ENCODE measurements at regions not wholly inside any gene's neighbourhood (a gene's known extent, or its start where the extent isn't known, plus 50 kb on each side); places are given as distances from the start of the nearest gene placed in this dataset.
"Not testable (repeated sequence)": the region's sequence is repeated elsewhere in the genome, so short reads cannot be mapped to it uniquely, and the experiment has no call there.

DNA sequence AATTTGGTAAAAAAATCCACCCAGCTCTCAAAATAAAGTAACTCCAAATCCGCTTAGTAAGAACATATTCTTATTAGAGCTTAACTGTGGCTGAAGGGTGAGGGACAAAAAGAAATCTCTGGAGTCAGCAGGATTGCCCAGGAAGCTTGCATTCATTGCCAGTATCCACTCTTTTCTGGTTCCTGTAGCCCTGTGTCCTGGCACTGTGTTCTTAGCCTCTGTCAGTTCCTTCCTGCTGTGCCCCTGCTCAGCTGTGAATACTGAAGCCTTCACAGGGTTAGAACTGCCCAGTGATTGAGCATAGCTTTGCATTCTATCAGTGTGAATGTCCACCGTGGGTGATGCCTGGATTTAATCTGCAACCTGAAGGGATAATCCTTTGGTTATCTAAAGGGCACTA lies 266.9 kb upstream of the PELI2 start:
- no peak for DNase-seq
- no peak overlapping the region for H3K4me3 Mint-ChIP-seq (ENCODE audit: unreplicated experiment)

GRCh38 chr14:55851961-55852360 lies 266.2 kb upstream of the PELI2 start:
- Mint-ChIP-seq H3K4me1 (ENCODE audit: low read depth, unreplicated experiment) (no peaks in the 10 kb centered on the region), H3K9me3 (ENCODE audit: unreplicated experiment) (no peaks in the 10 kb centered on the region), H3K27me3 (ENCODE audit: unreplicated experiment) (no peaks in the 10 kb centered on the region), H3K4me3 (ENCODE audit: unreplicated experiment) (no peak overlapping the region), H3K36me3 (ENCODE audit: unreplicated experiment) (no peaks in the 10 kb centered on the region), H3K27ac (ENCODE audit: unreplicated experiment) (no peak overlapping the region)
- no peak for DNase-seq
- TF ChIP-seq CTCF (IDR thresholded peaks at IDR 0.05; ENCODE audit: partially characterized antibody, unreplicated experiment) = no peak

More for the DNA sequence above, 266.9 kb upstream of the PELI2 start:
- H3K9me3 Mint-ChIP-seq (ENCODE audit: unreplicated experiment) = no peaks in the 10 kb centered on the region
- no peaks in the 10 kb centered on the region for H3K4me1 Mint-ChIP-seq (ENCODE audit: low read depth, unreplicated experiment)
- TF ChIP-seq CTCF (IDR thresholded peaks at IDR 0.05; ENCODE audit: partially characterized antibody, unreplicated experiment) = no peak
- no peaks in the 10 kb centered on the region for H3K36me3 Mint-ChIP-seq (ENCODE audit: unreplicated experiment)
- no peak overlapping the region for H3K27ac Mint-ChIP-seq (ENCODE audit: unreplicated experiment)
- H3K27me3 Mint-ChIP-seq (ENCODE audit: unreplicated experiment) = no peaks in the 10 kb centered on the region

DNA sequence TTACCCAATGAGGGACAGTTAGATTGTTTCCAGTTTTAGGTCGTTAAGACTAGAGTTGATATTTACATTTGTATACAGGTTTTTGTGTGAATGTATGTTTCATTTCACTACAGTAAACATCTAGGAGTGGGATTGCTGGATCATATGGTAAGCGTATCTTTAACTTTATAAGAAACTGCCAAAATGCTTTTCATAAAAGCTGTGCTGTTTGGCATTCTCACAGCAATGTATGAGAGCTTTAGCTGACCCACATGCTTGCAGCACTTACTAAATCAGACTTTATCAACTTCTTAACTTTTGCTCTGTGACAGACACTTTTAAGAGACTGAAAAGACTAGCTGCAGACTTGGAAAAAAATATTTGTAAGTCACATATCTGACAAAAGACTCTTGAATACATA lies 262.5 kb upstream of the PELI2 start:
- Mint-ChIP-seq H3K27ac (ENCODE audit: unreplicated experiment) (no peak overlapping the region), H3K27me3 (ENCODE audit: unreplicated experiment) (no peaks in the 10 kb centered on the region), H3K4me1 (ENCODE audit: low read depth, unreplicated experiment) (no peaks in the 10 kb centered on the region), H3K36me3 (ENCODE audit: unreplicated experiment) (peaks cover 11% of the 10 kb centered on the region), H3K9me3 (ENCODE audit: unreplicated experiment) (peaks cover 6% of the 10 kb centered on the region), H3K4me3 (ENCODE audit: unreplicated experiment) (no peak overlapping the region)
- TF ChIP-seq CTCF (IDR thresholded peaks at IDR 0.05; ENCODE audit: partially characterized antibody, unreplicated experiment) = no peak
- no peak for DNase-seq

GRCh38 chr14:55858604-55859003 lies 259.6 kb upstream of the PELI2 start:
- H3K27me3 Mint-ChIP-seq (ENCODE audit: unreplicated experiment) = peaks cover under 1% of the 10 kb centered on the region
- H3K36me3 Mint-ChIP-seq (ENCODE audit: unreplicated experiment) = peaks cover 27% of the 10 kb centered on the region
- TF ChIP-seq CTCF (IDR thresholded peaks at IDR 0.05; ENCODE audit: partially characterized antibody, unreplicated experiment) = no peak
- peaks cover 13% of the 10 kb centered on the region for H3K9me3 Mint-ChIP-seq (ENCODE audit: unreplicated experiment)
- H3K4me1 Mint-ChIP-seq (ENCODE audit: low read depth, unreplicated experiment) = no peaks in the 10 kb centered on the region
- no peak overlapping the region for H3K4me3 Mint-ChIP-seq (ENCODE audit: unreplicated experiment)
- H3K27ac Mint-ChIP-seq (ENCODE audit: unreplicated experiment) = no peak overlapping the region
- DNase-seq = no peak

- not testable (repeated sequence) for H3K27me3 Mint-ChIP-seq (ENCODE audit: unreplicated experiment); H3K4me1 Mint-ChIP-seq (ENCODE audit: low read depth, unreplicated experiment); DNase-seq; H3K4me3 Mint-ChIP-seq (ENCODE audit: unreplicated experiment); H3K27ac Mint-ChIP-seq (ENCODE audit: unreplicated experiment)
- Mint-ChIP-seq H3K36me3 (ENCODE audit: unreplicated experiment) (peaks cover 40% of the 10 kb centered on the region), H3K9me3 (ENCODE audit: unreplicated experiment) (peaks cover 19% of the 10 kb centered on the region)
These were observed 256.6 kb upstream of the PELI2 start for GRCh38 chr14:55861561-55861960.

All from glutamatergic neuron (in vitro differentiated cells).